KBM-7 (cell line): ENCODE measurements at regions not wholly inside any gene's neighbourhood (a gene's known extent, or its start where the extent isn't known, plus 50 kb on each side); places are given as distances from the start of the nearest gene placed in this dataset.
"Not testable (repeated sequence)": the region's sequence is repeated elsewhere in the genome, so short reads cannot be mapped to it uniquely, and the experiment has no call there.

Source experiments
- DNase-seq: peaks from one replicate; pipeline ENCODE4 v3.0.0-alpha.2; 2015
- in situ Hi-C: fragments of 300-500 bp; cut with MboI; formaldehyde crosslinking; loops from 2 replicates; pipeline ENCODE4 v1.14.3; 2020; ENCODE audit warnings: low sequenced_read_pairs, low pct_unique_long_range_greater_than_20kb, mixed read lengths

- in situ Hi-C loops: no loop called here
- DNase-seq: no peak
Measured at GRCh38 chr14:57150449-57150848, 118.3 kb downstream of the EXOC5 start.

GRCh38 chr14:57139173-57139572, 129.5 kb downstream of the EXOC5 start:
- in situ Hi-C loops: no loop called here

GRCh38 chr14:57136669-57137328, 131.9 kb downstream of the EXOC5 start:
- no peak for DNase-seq
- in situ Hi-C loops: no loop called here

More at GRCh38 chr14:57139173-57139572, 129.5 kb downstream of the EXOC5 start:
- no peak for DNase-seq

- in situ Hi-C loops, DNase-seq: not testable (repeated sequence)
Measured at GRCh38 chr14:57127809-57128208, 140.9 kb downstream of the EXOC5 start.

- in situ Hi-C loops: no loop called here
- no peak for DNase-seq
Measured at GRCh38 chr14:57122129-57122528, 146.6 kb downstream of the EXOC5 start.

GRCh38 chr14:57112072-57112807, 156.5 kb downstream of the EXOC5 start:
- not testable (repeated sequence) for DNase-seq

GRCh38 chr14:57110411-57110810, 158.3 kb downstream of the EXOC5 start:
- DNase-seq, in situ Hi-C loops: not testable (repeated sequence)

More at GRCh38 chr14:57112072-57112807, 156.5 kb downstream of the EXOC5 start:
- in situ Hi-C loops: not testable (repeated sequence)

- DNase-seq: no peak
- in situ Hi-C loops: no loop called here
Measured at GRCh38 chr14:57091030-57091608, 177.6 kb downstream of the EXOC5 start.

GRCh38 chr14:57089901-57090300, 178.8 kb downstream of the EXOC5 start:
- in situ Hi-C loops: no loop called here
- DNase-seq: no peak

- in situ Hi-C loops: no loop called here
- DNase-seq: no peak
Measured at GRCh38 chr14:57087841-57088240, 180.9 kb downstream of the EXOC5 start.

- in situ Hi-C loops: no loop called here
- no peak for DNase-seq
Measured at GRCh38 chr14:57086271-57087162, 182.2 kb downstream of the EXOC5 start.

- in situ Hi-C loops: no loop called here
- no peak for DNase-seq
Measured at GRCh38 chr14:57085801-57086200, 182.9 kb downstream of the EXOC5 start.

GRCh38 chr14:57085043-57085442, 183.7 kb downstream of the EXOC5 start:
- in situ Hi-C loops: no loop called here
- no peak for DNase-seq

- in situ Hi-C loops: no loop called here
- DNase-seq: no peak
Measured at GRCh38 chr14:57080691-57081090, 188.0 kb downstream of the EXOC5 start.

GRCh38 chr14:57078054-57078453, 190.7 kb downstream of the EXOC5 start:
- in situ Hi-C loops: no loop called here
- no peak for DNase-seq

- DNase-seq: no peak
- in situ Hi-C loops: loop anchor here (25.0 kb wide), 2 partner anchors 412 to 537 kb away; no protein-coding TSS in a partner anchor
Measured at GRCh38 chr14:57073986-57074385, 194.7 kb downstream of the EXOC5 start.

GRCh38 chr14:57071639-57072038, 197.1 kb downstream of the EXOC5 start:
- in situ Hi-C loops: loop anchor here (25.0 kb wide), 2 partner anchors 409 to 534 kb away; no protein-coding TSS in a partner anchor

GRCh38 chr14:57069702-57070101, 199.0 kb downstream of the EXOC5 start:
- DNase-seq: no peak
- in situ Hi-C loops: loop anchor here (25.0 kb wide), 2 partner anchors 407 to 532 kb away; no protein-coding TSS in a partner anchor

More at GRCh38 chr14:57071639-57072038, 197.1 kb downstream of the EXOC5 start:
- DNase-seq: no peak

- no peak for DNase-seq
Measured at GRCh38 chr14:57068511-57068910, 200.2 kb downstream of the EXOC5 start.

More at GRCh38 chr14:57068511-57068910, 200.2 kb downstream of the EXOC5 start:
- in situ Hi-C loops: loop anchor here (25.0 kb wide), 2 partner anchors 406 to 531 kb away; no protein-coding TSS in a partner anchor
